NCI-H1694 treated with DMSO at 0.1 percent for 48 hours (cell line): ENCODE measurements at regions not wholly inside any gene's neighbourhood (a gene's known extent, or its start where the extent isn't known, plus 50 kb on each side); places are given as distances from the start of the nearest gene placed in this dataset.

ENCODE experiments used
- DNase-seq: peaks from one replicate; lab custom pipeline; 2025; lab: John Stamatoyannopoulos, UW

- no peak for DNase-seq
These were observed 171.6 kb upstream of the PLPP4 start for GRCh38 chr10:120285408-120285807.

- DNase-seq = no peak
These were observed 170.7 kb upstream of the PLPP4 start for GRCh38 chr10:120286280-120286679.

GRCh38 chr10:120300513-120300912 is 156.5 kb upstream of the PLPP4 start:
- no peak for DNase-seq

GRCh38 chr10:120308589-120308988 is 148.4 kb upstream of the PLPP4 start:
- DNase-seq = no peak

GRCh38 chr10:120313715-120314114 is 143.3 kb upstream of the PLPP4 start:
- DNase-seq = no peak

GRCh38 chr10:120314442-120314841 is 142.6 kb upstream of the PLPP4 start:
- no peak for DNase-seq

- DNase-seq = no peak
These were observed 138.2 kb upstream of the PLPP4 start for GRCh38 chr10:120318862-120319261.

GRCh38 chr10:120327675-120328074 is 129.4 kb upstream of the PLPP4 start:
- DNase-seq = no peak

GRCh38 chr10:120328647-120329046 is 128.4 kb upstream of the PLPP4 start:
- DNase-seq = no peak

GRCh38 chr10:120335553-120335952 is 121.5 kb upstream of the PLPP4 start:
- DNase-seq = no peak

- no peak for DNase-seq
These were observed 120.6 kb upstream of the PLPP4 start for GRCh38 chr10:120336306-120336910.

GRCh38 chr10:120336911-120337540 is 120.0 kb upstream of the PLPP4 start:
- no peak for DNase-seq

- DNase-seq = no peak
These were observed 114.8 kb upstream of the PLPP4 start for GRCh38 chr10:120342115-120342714.

GRCh38 chr10:120345186-120345585 is 111.8 kb upstream of the PLPP4 start:
- no peak for DNase-seq

- no peak for DNase-seq
These were observed 109.4 kb upstream of the PLPP4 start for GRCh38 chr10:120347644-120348043.

- DNase-seq = no peak
These were observed 108.0 kb upstream of the PLPP4 start for GRCh38 chr10:120349069-120349468.

- DNase-seq = no peak
These were observed 101.6 kb upstream of the PLPP4 start for GRCh38 chr10:120355425-120355824.

- no peak for DNase-seq
These were observed 96.5 kb upstream of the PLPP4 start for GRCh38 chr10:120360571-120360970.

GRCh38 chr10:120365872-120366271 is 91.2 kb upstream of the PLPP4 start:
- no peak for DNase-seq

- DNase-seq = no peak
These were observed 89.7 kb upstream of the PLPP4 start for GRCh38 chr10:120367341-120367740.

GRCh38 chr10:120368338-120368737 is 88.7 kb upstream of the PLPP4 start:
- DNase-seq = no peak

- DNase-seq = no peak
These were observed 88.1 kb upstream of the PLPP4 start for GRCh38 chr10:120368927-120369326.

- DNase-seq = no peak
These were observed 87.2 kb upstream of the PLPP4 start for GRCh38 chr10:120369856-120370276.

GRCh38 chr10:120371856-120372255 is 85.2 kb upstream of the PLPP4 start:
- DNase-seq = no peak
